SK-N-MC (cell line): ENCODE measurements at regions not wholly inside any gene's neighbourhood (a gene's known extent, or its start where the extent isn't known, plus 50 kb on each side); places are given as distances from the start of the nearest gene placed in this dataset.

ENCODE experiments used
- DNase-seq: peaks from one replicate; pipeline ENCODE4 v3.0.0-alpha.2; 2011; ENCODE audit warnings: low read depth, low spot score
- H3K27ac ChIP-seq: fragments of 200-600 bp; sonication (generic); 2 replicates; pipeline ENCODE4 v1.5.1; 2016; ENCODE audit warnings: mixed run types
- H3K36me3 ChIP-seq: fragments of 200-600 bp; sonication (generic); 2 replicates; pipeline ENCODE4 v1.6.1; 2017; ENCODE audit warnings: antibody characterized with exemption, low read length, mixed read lengths; ENCODE audit not compliant: insufficient read depth
- H3K4me3 ChIP-seq: fragments of 200-600 bp; sonication (generic); 2 replicates; pipeline ENCODE4 v1.5.1; 2016
- H3K9ac ChIP-seq: fragments of 200-600 bp; sonication (generic); 2 replicates; pipeline ENCODE4 v1.8.0; 2017; ENCODE audit warnings: mixed run types, mixed read lengths; ENCODE audit not compliant: insufficient read length
- H3K9me3 ChIP-seq: fragments of 200-600 bp; sonication (generic); 2 replicates; pipeline ENCODE4 v1.6.1; 2017; ENCODE audit warnings: low read depth, mild to moderate bottlenecking, antibody characterized with exemption, low read length, moderate library complexity, mixed read lengths
- EZH2 ChIP-seq: fragments of 200-600 bp; sonication (generic); IDR thresholded peaks from one replicate; pipeline ENCODE4 v1.6.1; 2017; ENCODE audit warnings: antibody characterized with exemption
- FOXP2 ChIP-seq: optimal IDR thresholded peaks from 2 replicates; pipeline ENCODE3; 2011; ENCODE audit warnings: mild to moderate bottlenecking, moderate library complexity; ENCODE audit not compliant: insufficient read depth; ENCODE audit errors: extremely low read length, control extremely low read depth
- POLR2AphosphoS5 ChIP-seq: IDR thresholded peaks from 2 replicates; pipeline ENCODE4 v1.6.1; 2012; ENCODE audit warnings: mild to moderate bottlenecking, low read depth, low read length, borderline replicate concordance

DNA sequence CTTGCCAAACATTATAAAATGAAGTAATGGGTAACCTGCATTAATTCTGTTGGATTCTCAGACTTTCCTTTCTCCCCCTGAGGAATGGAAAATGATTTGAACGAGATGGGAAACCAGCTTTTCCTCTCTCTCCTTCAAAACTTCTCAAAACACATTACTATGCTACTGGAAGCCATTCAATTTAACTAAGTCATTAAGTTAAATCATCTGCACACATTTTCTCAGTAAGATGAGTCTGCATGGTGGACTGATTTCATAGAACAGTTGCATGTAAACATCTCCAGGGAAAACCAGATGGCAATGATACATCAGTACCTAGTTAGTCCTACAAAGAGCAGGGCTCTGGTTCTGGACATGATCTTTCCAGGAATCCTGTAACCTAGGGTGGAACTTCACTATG, 59.9 kb downstream of the BMP4 start:
- no peak overlapping the region for H3K27ac ChIP-seq
- no peak overlapping the region for H3K9ac ChIP-seq
- TF ChIP-seq EZH2 (no peak), POLR2AphosphoS5 (no peak), FOXP2 (no peak)
- no peak overlapping the region for H3K4me3 ChIP-seq
- DNase-seq, result no peak
- H3K9me3 ChIP-seq, result no peaks in the 10 kb centered on the region
- no peaks in the 10 kb centered on the region for H3K36me3 ChIP-seq

GRCh38 chr14:53894456-53894855, 62.2 kb downstream of the BMP4 start:
- no peak for DNase-seq
- Histone ChIP-seq H3K9ac (no peak overlapping the region), H3K4me3 (no peak overlapping the region), H3K27ac (no peak overlapping the region), H3K36me3 (no peaks in the 10 kb centered on the region), H3K9me3 (no peaks in the 10 kb centered on the region)
- TF ChIP-seq EZH2, result no peak
- no peak for TF ChIP-seq POLR2AphosphoS5
- TF ChIP-seq FOXP2, result no peak

DNA sequence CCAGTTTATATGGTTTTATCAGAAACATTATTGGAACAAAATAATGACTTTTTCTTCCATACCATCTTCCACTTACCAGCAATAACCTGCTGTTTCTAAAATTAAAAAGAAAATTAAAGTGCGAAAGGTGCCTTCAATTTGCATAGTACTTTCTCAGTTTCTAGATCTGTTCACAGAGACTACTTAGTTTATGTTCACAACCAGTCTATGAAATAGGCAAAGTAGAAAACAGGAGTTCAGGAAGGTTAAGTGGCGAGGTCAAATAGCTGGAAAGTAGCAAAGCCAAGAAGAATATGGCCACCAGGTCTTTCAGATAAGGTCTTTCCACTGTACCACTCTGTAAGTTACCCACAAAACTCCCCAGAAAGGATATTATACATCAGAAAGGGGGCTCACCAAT, 63.3 kb downstream of the BMP4 start:
- Histone ChIP-seq H3K9ac (no peak overlapping the region), H3K9me3 (no peaks in the 10 kb centered on the region), H3K4me3 (no peak overlapping the region), H3K27ac (no peak overlapping the region), H3K36me3 (no peaks in the 10 kb centered on the region)
- no peak for DNase-seq
- TF ChIP-seq EZH2, result no peak
- TF ChIP-seq FOXP2, result no peak
- no peak for TF ChIP-seq POLR2AphosphoS5

DNA sequence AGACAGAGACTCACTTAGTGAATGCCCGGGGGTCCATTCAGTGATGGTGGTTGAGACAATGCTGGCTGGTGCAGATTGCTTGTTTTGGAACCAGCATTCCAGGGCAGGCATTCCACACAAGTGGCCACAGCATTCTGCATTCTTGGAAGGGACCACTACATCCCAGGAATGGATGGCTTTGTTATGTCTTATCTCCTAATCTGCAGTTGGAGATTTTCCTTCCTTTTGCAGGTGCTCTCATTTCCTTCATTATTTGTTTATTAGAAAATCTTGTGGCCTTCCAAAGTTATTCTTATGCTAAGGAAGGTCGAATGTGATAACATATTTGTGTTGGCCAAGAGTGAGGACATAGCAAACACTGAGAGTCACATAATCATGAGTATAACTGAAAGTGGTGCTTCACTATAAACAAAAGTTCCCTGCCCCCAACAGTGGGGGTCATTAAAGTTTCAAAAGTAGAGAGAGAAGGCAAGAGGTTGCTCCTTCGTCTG, 66.0 kb downstream of the BMP4 start:
- H3K36me3 ChIP-seq, result no peaks in the 10 kb centered on the region
- H3K27ac ChIP-seq, result no peak overlapping the region
- no peak for DNase-seq
- TF ChIP-seq FOXP2 (no peak), EZH2 (no peak), POLR2AphosphoS5 (no peak)
- no peak overlapping the region for H3K9ac ChIP-seq
- no peaks in the 10 kb centered on the region for H3K9me3 ChIP-seq
- H3K4me3 ChIP-seq, result no peak overlapping the region

- no peak overlapping the region for H3K4me3 ChIP-seq
- no peaks in the 10 kb centered on the region for H3K9me3 ChIP-seq
- no peaks in the 10 kb centered on the region for H3K36me3 ChIP-seq
- H3K9ac ChIP-seq, result no peak overlapping the region
- H3K27ac ChIP-seq, result no peak overlapping the region
- DNase-seq, result no peak
- TF ChIP-seq FOXP2, result no peak
- no peak for TF ChIP-seq EZH2
- no peak for TF ChIP-seq POLR2AphosphoS5
Observed at GRCh38 chr14:53888535-53889386, 67.9 kb downstream of the BMP4 start.

- H3K36me3 ChIP-seq, result no peaks in the 10 kb centered on the region
- no peak for TF ChIP-seq POLR2AphosphoS5
- no peak for TF ChIP-seq FOXP2
- TF ChIP-seq EZH2, result no peak
- no peaks in the 10 kb centered on the region for H3K9me3 ChIP-seq
- no peak overlapping the region for H3K9ac ChIP-seq
- H3K4me3 ChIP-seq, result no peak overlapping the region
- no peak overlapping the region for H3K27ac ChIP-seq
- DNase-seq, result no peak
Observed at GRCh38 chr14:53885136-53885640, 71.4 kb downstream of the BMP4 start.

DNA sequence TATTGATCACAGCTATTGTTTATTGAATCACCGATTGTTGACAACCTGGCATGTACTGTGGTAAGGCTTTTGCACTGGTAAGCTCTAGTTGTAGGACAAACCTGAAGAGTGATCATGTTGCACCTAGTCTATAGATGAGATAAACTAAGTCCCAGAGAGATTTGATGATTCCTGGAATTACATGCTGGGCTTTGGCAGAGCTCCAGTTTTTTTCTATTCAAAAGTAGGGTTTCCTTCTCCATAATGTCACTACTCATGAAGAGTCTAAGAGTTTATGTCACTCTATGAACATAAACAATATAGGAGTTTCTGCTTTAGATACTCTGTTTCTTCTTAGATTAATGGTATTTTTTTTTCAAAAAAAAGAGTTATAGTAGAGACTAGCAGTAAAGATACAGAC, 72.0 kb downstream of the BMP4 start:
- H3K36me3 ChIP-seq, result no peaks in the 10 kb centered on the region
- TF ChIP-seq EZH2, result no peak
- no peak for TF ChIP-seq FOXP2
- TF ChIP-seq POLR2AphosphoS5, result no peak
- H3K27ac ChIP-seq, result no peak overlapping the region
- H3K9me3 ChIP-seq, result no peaks in the 10 kb centered on the region
- no peak for DNase-seq
- no peak overlapping the region for H3K4me3 ChIP-seq
- H3K9ac ChIP-seq, result no peak overlapping the region

- TF ChIP-seq FOXP2 (no peak), POLR2AphosphoS5 (no peak), EZH2 (no peak)
- Histone ChIP-seq H3K36me3 (no peaks in the 10 kb centered on the region), H3K9me3 (no peaks in the 10 kb centered on the region), H3K9ac (no peak overlapping the region), H3K27ac (no peak overlapping the region), H3K4me3 (no peak overlapping the region)
- no peak for DNase-seq
Observed at GRCh38 chr14:53883739-53884138, 72.9 kb downstream of the BMP4 start.

GRCh38 chr14:53882684-53883083, 73.9 kb downstream of the BMP4 start:
- no peak overlapping the region for H3K27ac ChIP-seq
- DNase-seq, result no peak
- no peak for TF ChIP-seq EZH2
- no peak for TF ChIP-seq FOXP2
- no peak for TF ChIP-seq POLR2AphosphoS5

More at GRCh38 chr14:53882684-53883083, 73.9 kb downstream of the BMP4 start:
- Histone ChIP-seq H3K9me3 (no peaks in the 10 kb centered on the region), H3K36me3 (no peaks in the 10 kb centered on the region), H3K4me3 (no peak overlapping the region), H3K9ac (no peak overlapping the region)
